GM18951 (cell line): ENCODE measurements at regions not wholly inside any gene's neighbourhood (a gene's known extent, or its start where the extent isn't known, plus 50 kb on each side); places are given as distances from the start of the nearest gene placed in this dataset.

Source experiments
- POLR2A ChIP-seq: IDR thresholded peaks from 4 replicates; pipeline ENCODE4 v1.6.1; 2011; ENCODE audit warnings: mild to moderate bottlenecking; ENCODE audit not compliant: insufficient read length, insufficient read depth; ENCODE audit errors: extremely low read depth
- in situ Hi-C: fragments of 300-500 bp; cut with MboI; formaldehyde crosslinking; loops from one replicate; pipeline ENCODE4 v1.12.0; 2022; ENCODE audit warnings: low sequenced_read_pairs, mixed read lengths, inconsistent platforms; ENCODE audit not compliant: unreplicated experiment

DNA sequence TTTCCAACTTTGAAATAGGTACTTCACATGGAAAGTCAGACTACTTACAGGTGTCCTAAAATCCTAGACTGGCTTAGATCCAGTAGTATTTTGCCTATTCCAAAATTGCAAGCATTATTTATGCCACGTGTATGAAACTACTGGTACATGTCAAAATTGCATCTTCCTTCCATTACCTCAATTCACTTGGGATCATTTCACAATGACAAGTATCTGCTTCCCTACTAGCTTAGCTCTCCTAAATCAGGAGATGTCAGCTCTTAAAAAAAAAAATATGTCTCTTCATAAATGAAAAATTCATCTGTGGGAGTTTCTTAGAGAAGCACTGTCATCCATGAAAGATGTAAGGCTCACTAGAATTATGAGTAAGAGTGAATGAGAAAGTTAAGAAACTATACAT lies 466.6 kb upstream of the MANEA start:
- no peak for TF ChIP-seq POLR2A
- in situ Hi-C loops = no loop called here

DNA sequence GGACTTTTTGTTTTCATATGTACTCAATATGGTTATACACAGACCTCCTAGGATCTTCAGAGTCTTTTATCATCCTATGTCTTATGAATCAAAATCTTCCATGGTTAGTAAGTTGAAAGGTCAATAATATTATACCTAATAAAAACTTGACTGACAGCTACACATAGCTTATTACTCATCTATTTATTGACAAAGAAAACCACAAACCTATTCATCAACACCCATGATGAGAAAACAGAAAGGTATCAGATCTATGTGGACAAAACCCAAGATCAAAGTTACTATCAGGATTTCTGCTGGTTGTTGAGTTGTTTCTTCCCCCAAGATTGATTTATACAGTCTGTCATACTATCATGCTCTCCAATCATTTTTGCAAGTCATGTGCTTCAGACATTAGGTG lies 460.1 kb upstream of the MANEA start:
- in situ Hi-C loops = no loop called here
- TF ChIP-seq POLR2A = no peak

DNA sequence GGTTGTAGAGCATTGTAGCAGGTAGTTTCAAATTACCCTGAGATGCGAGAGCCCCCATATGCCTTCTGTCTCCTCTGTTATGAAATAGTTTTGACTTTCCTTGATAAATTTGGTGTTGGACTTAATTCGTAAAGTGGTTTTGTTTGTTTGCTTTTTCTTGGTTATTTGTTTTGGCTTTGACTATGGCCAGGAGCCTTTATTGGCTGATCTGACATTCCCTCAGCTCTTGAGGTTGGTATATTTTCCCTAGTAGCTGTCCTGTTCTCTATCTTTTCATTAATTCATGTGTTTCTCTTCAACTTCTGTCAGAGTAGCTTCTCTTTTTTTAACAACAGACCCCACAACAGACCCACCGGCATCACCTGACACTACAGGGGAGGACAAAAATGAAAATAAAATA lies 457.4 kb upstream of the MANEA start:
- TF ChIP-seq POLR2A = no peak
- in situ Hi-C loops = no loop called here

DNA sequence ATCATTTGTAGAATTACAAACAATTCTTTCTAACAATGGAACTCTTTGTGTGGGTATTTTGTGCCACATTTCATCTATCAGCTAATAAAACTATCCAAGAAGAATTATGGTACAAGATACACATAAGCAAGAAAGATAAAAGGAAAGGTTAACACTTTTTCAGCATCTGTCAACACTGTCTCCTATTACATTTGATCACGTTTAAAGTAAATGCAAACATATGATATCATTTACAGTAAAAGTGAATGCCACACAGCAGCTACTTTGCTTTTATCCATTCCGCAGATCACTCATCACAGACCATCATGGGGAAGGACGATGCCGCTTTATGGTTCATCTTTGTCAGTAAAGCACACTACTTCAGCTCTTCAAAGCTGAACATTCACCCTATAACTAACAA lies 456.4 kb upstream of the MANEA start:
- TF ChIP-seq POLR2A = no peak
- in situ Hi-C loops = no loop called here

DNA sequence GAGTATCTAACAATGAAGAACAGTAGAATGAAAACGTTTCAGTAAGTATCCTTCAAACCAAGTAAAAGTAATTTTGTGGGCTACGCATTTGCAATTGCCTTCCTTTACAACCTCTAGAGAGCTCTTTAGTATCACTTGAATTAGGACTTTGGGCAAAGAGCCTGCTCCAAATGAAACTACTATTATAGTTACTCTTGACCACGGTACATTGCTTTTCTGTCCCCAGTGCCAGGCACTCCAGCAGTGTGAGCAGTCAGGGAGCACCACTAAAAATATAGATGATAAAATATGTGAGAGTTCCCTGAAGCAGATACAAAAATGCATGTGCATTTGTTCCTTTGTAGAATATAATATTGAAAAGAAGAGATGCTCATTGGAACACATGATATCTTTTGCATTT lies 450.1 kb upstream of the MANEA start:
- no peak for TF ChIP-seq POLR2A
- in situ Hi-C loops = no loop called here

DNA sequence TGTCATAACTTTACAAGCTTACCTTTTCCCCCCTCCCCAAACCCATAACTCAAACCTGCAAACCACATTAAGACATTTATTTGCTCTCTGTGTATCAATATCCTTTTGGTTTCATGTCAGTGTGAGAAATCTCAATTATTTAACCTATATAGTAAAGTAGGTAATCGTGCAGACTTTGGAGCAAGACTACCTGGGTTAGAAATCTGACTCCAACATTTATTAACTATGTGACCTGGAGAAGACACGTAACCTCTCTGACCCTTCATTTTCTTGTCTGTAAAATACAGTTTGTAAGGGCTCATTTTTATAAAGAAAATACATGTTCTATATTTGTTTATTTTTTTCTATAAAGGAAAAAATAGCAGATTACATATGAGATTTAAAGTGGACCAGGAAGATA lies 448.9 kb upstream of the MANEA start:
- TF ChIP-seq POLR2A = no peak
- in situ Hi-C loops = no loop called here

DNA sequence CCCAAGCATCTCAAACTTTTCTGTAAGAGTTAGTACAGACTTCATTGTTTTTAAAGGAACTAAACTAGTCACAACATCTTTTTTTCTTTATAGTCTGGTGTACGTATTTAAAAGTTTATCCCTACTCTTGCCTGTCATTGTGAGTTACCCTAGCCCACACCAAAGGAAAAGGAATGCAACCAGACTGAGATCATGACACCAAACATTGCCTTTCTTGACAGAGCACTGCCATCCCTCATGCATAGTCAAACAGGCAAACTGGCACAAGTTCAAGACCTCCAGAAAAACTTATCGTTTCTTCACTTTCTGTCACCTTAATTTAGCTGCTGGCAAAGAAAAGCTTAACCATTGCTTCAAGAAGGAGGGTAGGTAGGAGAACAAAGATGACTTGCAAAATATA lies 448.4 kb upstream of the MANEA start:
- TF ChIP-seq POLR2A = no peak
- in situ Hi-C loops = no loop called here

DNA sequence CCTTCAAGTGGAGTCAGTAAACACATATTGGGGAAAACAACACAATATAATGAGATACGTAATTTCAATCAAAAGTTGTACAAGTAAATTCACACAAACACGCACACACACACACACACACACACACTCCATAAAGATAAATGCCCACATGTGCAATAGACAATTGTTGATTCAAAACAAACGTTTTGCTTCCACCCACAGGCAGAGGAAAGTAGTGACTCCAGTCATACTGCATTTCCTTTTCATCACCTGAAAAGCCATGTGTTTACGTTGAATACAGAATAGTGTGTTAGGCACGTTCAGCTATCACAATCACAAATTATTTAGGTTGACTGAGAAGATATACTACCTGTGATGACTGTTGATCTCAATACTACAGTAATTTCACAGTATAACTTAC lies 443.8 kb upstream of the MANEA start:
- TF ChIP-seq POLR2A = no peak
- in situ Hi-C loops = no loop called here

DNA sequence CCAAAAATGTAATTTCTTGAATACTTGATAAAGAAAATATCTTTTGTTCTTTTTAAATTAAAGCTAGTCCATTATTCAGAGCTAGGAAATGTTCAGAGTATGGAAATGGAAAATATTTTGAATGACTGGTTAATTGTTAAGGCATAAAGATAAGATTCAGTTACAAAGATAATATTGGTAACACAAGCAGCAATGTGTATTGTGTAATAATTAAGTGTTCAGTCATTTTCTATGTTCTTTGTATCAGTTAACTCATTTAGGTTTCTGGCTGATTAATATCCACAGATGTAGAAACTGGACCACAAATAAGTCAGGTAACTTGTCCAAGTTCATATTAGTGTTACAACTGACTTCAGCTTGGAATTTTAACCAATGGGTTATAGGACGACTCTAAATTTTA lies 442.2 kb upstream of the MANEA start:
- no peak for TF ChIP-seq POLR2A
- in situ Hi-C loops = no loop called here

DNA sequence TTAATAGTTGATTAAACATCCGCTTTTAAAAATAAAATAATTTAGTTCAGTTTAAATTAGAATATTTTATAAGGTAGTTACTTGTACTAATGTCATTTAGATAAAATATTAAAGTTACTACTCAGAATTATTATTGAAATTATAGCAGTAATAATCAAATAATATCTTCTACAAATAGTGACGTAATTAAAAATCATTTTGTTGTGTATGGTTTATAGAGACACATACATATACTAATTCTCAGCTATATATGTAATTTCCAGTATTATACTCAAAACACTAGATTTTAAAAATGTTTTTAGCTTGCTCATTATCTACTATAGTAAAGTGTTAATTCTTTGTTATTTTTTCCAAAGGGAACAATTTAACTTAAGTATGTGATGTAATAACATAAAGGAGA lies 435.2 kb upstream of the MANEA start:
- in situ Hi-C loops = no loop called here
- no peak for TF ChIP-seq POLR2A

DNA sequence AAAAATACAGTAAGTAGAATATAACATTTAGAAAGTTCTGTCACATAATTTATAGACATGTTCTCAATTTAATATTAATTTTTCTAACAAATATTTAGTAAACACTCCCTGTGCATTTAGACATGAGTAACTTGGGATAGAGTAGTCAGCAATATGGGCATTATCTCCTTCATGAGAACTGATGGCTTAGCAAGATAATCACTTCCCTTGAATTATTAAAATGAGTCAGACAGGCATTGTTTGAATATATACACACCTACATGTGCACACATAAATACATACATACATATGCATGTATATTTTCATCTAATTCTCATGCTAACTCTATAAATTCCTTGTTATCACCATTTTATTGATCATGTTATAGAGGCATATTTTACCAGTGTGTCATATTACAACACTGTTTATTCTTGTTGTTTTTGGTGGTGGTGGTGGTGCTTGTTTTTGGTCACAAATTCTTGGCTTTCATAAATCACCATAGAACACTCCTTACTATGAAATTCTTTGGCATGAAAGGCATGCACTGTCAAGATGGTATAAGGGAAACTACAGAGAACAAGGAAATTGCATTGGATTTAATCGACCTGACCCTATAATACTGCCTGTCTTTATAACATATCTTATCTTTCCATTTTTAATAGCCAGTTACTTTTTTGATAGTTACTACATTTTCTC lies 434.5 kb upstream of the MANEA start:
- in situ Hi-C loops = no loop called here
- TF ChIP-seq POLR2A = no peak

DNA sequence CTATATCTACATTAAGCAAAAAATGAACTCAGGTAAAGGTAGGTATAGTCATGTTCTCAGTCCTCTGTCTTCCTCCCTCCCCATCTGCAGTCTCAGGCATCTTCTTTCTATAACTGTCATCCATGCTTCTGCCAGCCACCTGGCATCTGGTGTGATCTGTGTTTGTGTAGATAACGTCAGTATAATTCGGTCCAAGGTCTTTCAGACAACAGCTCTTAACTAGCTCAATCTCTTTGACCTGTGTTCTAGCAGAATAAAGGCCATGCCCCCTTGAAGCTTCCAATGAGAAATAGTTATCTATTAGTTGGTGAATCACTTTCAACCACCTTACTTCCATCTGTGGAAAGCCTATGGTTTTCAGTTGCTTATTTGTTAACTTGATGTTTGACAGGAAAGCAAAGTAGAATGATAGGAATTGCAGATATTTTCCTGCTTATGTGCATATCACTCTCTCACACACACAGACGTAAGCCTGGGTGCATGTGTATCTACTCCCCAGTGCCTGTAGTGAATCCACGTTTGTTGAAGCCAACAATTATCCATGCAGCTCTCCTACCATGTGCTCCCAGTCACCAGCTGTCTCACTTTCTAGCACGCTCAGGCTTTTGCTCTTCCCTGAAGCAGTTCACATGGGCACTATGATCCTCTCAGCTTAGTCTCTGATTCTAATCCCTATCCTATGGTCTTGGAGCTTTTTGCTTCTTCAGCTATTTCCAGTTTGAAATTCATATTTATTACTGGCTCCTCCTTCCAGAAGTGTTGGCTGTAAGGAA lies 433.7 kb upstream of the MANEA start:
- in situ Hi-C loops = no loop called here
- no peak for TF ChIP-seq POLR2A

DNA sequence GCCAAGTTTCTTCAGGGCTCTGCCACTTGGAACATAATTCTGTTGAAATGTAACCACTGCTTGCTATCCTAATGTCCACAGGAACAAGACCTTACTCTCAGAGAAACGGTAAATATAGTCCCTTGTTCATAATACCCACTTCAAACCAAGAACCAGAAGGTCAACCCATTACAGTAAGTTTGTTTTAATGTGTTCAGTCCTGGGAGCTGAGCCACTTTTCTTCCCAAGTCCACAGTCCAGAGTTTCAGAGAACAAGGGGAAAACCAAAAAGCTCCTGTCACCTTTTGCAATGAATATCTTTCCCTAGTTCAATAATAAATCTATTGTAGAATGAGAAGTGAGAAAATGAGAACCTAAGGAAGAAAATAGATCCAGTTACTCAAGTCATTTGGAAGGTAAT lies 431.9 kb upstream of the MANEA start:
- in situ Hi-C loops = no loop called here
- no peak for TF ChIP-seq POLR2A

DNA sequence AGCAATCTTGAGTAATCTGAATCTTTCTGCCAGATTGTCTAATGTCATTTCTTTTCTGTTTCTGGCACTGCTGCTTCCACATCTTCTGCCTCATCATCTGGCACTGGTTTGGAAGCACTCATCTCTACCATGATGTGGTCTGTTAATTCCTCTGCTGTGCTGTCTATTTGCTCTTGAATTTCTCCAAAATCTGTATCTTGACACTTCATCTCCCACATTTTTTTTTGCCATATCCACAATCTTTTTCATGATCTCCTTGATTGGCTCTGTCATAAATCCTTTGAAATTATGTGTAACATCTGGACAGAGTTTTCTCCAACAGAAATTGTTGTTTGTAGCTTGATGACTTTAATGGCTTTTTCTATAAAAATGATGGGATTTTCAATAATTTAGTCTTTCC lies 417.8 kb upstream of the MANEA start:
- no peak for TF ChIP-seq POLR2A
- in situ Hi-C loops = no loop called here
